Stomach smooth muscle (tissue), 2 donors: ENCODE measurements at regions not wholly inside any gene's neighbourhood (a gene's known extent, or its start where the extent isn't known, plus 50 kb on each side); places are given as distances from the start of the nearest gene placed in this dataset.

Experiments
- H3K27ac ChIP-seq: one replicate; pipeline ENCODE4 v1.7.0; 2013; ENCODE audit warnings: mild to moderate bottlenecking, low read length, inconsistent platforms
- H3K27me3 ChIP-seq, 2 donors: one replicate each; pipeline ENCODE4 v1.7.0; 2013; ENCODE audit warnings: low read length in 2 of 2; ENCODE audit not compliant: insufficient read depth in 2 of 2, control insufficient read depth in 1 of 2
- H3K36me3 ChIP-seq, 2 donors: one replicate each; pipeline ENCODE4 v1.7.0; 2013; ENCODE audit warnings: low read length in 2 of 2; ENCODE audit not compliant: control insufficient read depth in 2 of 2, insufficient read depth in 2 of 2
- H3K4me1 ChIP-seq: one replicate; pipeline ENCODE4 v1.7.0; 2013; ENCODE audit warnings: low read length; ENCODE audit not compliant: control insufficient read depth, insufficient read depth
- H3K4me3 ChIP-seq, 2 donors: one replicate each; pipeline ENCODE4 v1.7.0; 2013; ENCODE audit warnings: low read length in 2 of 2
- H3K9ac ChIP-seq, 2 donors: one replicate each; pipeline ENCODE4 v1.7.0; 2013; ENCODE audit warnings: low read length in 2 of 2, mild to moderate bottlenecking in 1 of 2
- H3K9me3 ChIP-seq, 2 donors: one replicate each; pipeline ENCODE4 v1.7.0; 2013; ENCODE audit warnings: low read length in 2 of 2; ENCODE audit not compliant: control insufficient read depth in 2 of 2
- donor health status: healthy.
- donor health status: Pancreatic carcinoma.

DNA sequence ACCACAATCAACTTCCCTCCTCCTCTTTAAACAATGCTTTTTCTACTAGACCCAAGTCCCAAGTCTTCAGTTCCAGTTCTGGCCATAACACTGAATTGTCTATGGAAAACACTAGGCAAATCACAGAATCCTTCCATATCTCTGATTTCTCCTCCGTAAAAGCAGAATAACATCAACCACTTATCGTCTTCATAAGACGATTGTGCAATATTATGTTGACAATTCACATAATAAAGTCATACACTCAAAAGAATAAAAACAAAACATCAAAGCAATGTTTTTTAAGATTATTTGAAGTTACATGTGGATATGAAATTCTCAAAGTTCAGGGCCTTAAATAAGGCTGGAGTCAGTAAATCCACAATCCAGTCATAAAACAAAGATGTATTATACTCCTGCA is 84.4 kb downstream of the MTERF1 start:
- H3K4me3 ChIP-seq: no peak overlapping the region
- H3K4me1 ChIP-seq: no peaks in the 10 kb centered on the region
- no peak overlapping the region for H3K9ac ChIP-seq
- no peaks in the 10 kb centered on the region for H3K27me3 ChIP-seq
- H3K36me3 ChIP-seq: no peaks in the 10 kb centered on the region
- no peaks in the 10 kb centered on the region for H3K9me3 ChIP-seq
- no peak overlapping the region for H3K27ac ChIP-seq

DNA sequence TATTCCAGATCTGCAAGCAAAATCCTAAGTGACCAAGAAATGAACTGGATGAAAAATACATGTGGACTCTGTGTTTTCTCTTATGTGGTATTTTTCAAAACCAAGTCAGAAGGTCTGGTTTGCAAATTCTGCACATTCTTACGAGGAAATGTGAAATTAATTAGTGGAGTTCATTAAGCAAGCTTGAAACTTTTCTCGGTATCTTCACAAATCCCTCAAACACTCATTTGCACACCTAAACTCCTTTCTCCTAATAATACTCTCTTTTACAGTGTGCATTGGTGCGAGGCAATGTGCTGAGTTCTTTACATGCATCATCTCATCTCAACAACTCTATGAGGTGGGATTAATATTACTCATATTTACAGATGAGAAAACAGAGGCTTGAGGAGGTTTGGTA is 82.1 kb downstream of the MTERF1 start:
- no peak overlapping the region for H3K27ac ChIP-seq
- no peak overlapping the region for H3K4me3 ChIP-seq
- H3K27me3 ChIP-seq: no peaks in the 10 kb centered on the region
- no peaks in the 10 kb centered on the region for H3K36me3 ChIP-seq
- H3K4me1 ChIP-seq: no peaks in the 10 kb centered on the region
- H3K9ac ChIP-seq: no peak overlapping the region
- no peaks in the 10 kb centered on the region for H3K9me3 ChIP-seq

DNA sequence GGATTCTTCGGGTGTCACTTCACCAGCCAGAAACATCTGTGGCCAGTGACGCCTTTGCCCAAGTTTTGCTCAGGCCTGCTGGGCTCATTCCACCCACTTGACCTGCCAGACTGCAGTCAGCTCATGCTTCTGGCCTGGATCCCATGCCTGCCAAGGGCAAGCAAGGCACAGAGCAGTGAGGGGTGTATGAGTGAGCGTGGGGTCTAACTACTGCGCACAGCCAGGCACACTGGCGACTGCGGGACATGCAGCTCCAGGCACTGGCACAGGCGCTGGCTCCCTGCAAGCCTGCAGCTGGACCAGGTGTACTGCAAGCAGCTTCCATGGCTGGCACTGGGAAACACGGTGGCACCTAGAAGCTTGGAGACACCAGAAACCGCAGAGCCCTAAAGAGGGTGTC is 80.1 kb downstream of the MTERF1 start:
- Histone ChIP-seq H3K9ac (no peak overlapping the region), H3K4me1 (no peaks in the 10 kb centered on the region), H3K27me3 (no peaks in the 10 kb centered on the region), H3K9me3 (no peaks in the 10 kb centered on the region), H3K27ac (no peak overlapping the region), H3K4me3 (no peak overlapping the region), H3K36me3 (no peaks in the 10 kb centered on the region)

DNA sequence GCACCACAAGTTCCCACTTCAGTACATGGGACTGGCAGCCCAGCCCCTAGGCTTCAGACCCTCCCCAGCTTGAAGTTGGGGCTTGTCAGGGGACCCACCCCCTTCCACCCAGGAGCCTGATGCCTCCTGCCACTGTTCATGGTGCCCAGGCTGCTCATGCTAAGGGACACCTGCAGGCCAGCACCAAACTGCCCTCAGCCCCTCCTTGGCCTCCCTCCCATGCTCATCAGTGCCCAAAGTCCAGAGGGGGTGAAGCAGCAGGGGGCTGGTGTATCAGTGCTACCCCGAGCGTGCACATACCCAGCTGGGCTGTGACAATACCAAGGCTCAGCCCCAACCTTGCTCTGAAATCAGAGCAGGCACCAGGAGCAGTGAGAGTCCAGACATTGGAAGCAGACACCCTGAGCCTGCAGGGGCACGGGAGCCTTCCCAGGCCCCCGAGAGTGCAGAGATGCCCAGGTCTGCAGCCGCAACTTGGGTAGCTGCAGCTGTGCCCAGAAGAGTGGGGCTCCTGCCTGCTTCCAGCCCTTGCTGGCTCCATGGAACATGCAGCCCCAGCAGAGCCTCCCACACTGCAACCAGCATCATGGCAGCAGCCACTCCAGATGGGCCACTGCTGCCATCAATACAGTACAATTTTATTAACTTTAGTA is 79.0 kb downstream of the MTERF1 start:
- no peaks in the 10 kb centered on the region for H3K9me3 ChIP-seq
- no peak overlapping the region for H3K9ac ChIP-seq
- no peaks in the 10 kb centered on the region for H3K27me3 ChIP-seq
- no peaks in the 10 kb centered on the region for H3K36me3 ChIP-seq
- H3K4me3 ChIP-seq: no peak overlapping the region
- no peak overlapping the region for H3K27ac ChIP-seq
- H3K4me1 ChIP-seq: no peaks in the 10 kb centered on the region

DNA sequence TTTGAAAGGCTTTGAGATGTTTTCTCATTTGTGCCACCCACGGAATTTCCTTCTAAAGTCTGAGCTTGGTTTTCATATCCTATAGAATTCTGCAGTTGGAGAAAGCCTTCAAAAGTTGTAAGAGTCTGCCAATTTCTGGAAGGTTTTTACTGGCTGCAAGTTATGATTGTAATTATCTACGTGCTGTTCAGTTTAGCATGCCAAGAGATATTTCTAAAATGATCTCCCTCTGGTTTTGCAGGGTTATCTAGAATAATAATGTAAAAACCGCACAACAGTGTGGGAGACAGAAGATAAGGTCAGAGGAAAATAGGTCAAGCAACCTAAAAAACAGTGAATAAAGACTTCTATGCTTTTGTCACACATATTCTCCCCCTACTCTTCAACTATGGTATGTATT is 69.3 kb downstream of the MTERF1 start:
- Histone ChIP-seq H3K4me3 (no peak overlapping the region), H3K27ac (no peak overlapping the region), H3K27me3 (no peaks in the 10 kb centered on the region), H3K4me1 (no peaks in the 10 kb centered on the region), H3K9ac (no peak overlapping the region), H3K36me3 (no peaks in the 10 kb centered on the region), H3K9me3 (no peaks in the 10 kb centered on the region)

DNA sequence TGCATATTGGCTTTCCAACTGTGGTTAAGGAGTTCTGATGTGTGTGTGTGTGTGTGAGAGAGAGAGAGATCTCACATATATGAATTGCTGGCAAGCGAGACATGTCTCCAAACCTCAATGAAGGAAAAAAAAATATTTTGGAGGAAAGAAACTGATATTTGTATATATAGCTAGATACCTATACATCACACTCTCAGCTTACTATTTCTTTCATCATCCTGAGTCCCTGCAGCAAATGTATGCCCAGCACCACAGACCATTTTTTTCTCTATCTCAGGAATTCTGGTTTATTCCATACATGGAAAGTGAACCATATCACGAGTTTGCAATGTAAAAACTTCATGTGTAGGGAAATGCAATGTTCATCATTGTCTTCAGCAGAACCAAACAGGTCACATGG is 68.9 kb downstream of the MTERF1 start:
- Histone ChIP-seq H3K9ac (no peak overlapping the region), H3K9me3 (no peaks in the 10 kb centered on the region), H3K27ac (no peak overlapping the region), H3K4me1 (no peaks in the 10 kb centered on the region), H3K36me3 (no peaks in the 10 kb centered on the region), H3K4me3 (no peak overlapping the region), H3K27me3 (no peaks in the 10 kb centered on the region)

DNA sequence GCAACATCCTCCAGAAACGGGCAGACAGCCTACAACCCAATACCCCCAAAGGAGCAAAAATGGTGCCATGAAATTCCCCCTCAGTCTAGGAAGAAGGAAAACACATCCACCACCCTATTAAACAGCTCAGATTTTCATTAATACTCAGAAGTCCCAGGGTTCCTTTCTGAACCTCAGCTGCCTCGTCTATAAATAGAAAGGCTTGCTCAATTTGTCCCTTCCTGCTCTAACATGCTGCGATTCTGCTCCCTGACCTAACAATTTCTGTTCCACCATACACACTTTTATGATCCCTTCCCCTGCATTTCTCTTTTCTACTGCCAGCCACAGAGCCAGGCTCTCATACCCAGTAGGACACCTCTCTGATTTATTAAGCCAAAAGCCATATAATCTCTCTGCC is 68.1 kb downstream of the MTERF1 start:
- Histone ChIP-seq H3K4me1 (no peaks in the 10 kb centered on the region), H3K9ac (no peak overlapping the region), H3K36me3 (no peaks in the 10 kb centered on the region), H3K4me3 (no peak overlapping the region), H3K27ac (no peak overlapping the region), H3K27me3 (no peaks in the 10 kb centered on the region), H3K9me3 (no peaks in the 10 kb centered on the region)

DNA sequence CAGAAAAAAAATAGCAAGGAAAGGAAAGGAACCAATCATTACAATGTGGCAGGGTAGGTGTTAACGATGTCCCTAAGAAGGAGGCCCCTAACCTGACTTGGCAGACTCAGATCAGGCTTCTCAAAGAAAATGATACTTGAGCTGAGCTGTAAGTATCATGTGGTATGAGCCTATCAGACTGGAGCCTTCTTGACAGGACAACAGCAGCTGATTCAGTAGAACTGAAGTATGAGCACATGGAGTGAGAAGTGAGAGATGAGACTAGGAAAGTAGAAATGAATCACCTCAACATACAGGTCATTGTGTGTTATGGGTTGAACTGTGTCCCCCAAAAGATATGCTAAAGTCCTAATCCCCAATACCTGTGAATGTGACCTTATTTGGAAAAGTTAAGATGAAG is 66.3 kb downstream of the MTERF1 start:
- H3K9ac ChIP-seq: no peak overlapping the region
- H3K4me3 ChIP-seq: no peak overlapping the region
- H3K4me1 ChIP-seq: no peaks in the 10 kb centered on the region
- no peaks in the 10 kb centered on the region for H3K36me3 ChIP-seq
- no peak overlapping the region for H3K27ac ChIP-seq
- no peaks in the 10 kb centered on the region for H3K9me3 ChIP-seq
- H3K27me3 ChIP-seq: no peaks in the 10 kb centered on the region
